ENCODE measurements at regions not wholly inside any gene's neighbourhood (a gene's known extent, or its start where the extent isn't known, plus 50 kb on each side); places are given as distances from the start of the nearest gene placed in this dataset.

GRCh38 chr9:26535151-26535550 is 357.5 kb downstream of the CAAP1 start:
- H3K27me3 ChIP-seq (ENCODE audit: control insufficient read depth, insufficient read depth, low read length), result no peaks in the 10 kb centered on the region
- no peak for DNase-seq (ENCODE audit: low read depth)

GRCh38 chr9:26530841-26531240 is 361.8 kb downstream of the CAAP1 start:
- no peak for DNase-seq (ENCODE audit: low read depth)
- no peaks in the 10 kb centered on the region for H3K27me3 ChIP-seq (ENCODE audit: control insufficient read depth, insufficient read depth, low read length)
- TF ChIP-seq, protein P1, sequence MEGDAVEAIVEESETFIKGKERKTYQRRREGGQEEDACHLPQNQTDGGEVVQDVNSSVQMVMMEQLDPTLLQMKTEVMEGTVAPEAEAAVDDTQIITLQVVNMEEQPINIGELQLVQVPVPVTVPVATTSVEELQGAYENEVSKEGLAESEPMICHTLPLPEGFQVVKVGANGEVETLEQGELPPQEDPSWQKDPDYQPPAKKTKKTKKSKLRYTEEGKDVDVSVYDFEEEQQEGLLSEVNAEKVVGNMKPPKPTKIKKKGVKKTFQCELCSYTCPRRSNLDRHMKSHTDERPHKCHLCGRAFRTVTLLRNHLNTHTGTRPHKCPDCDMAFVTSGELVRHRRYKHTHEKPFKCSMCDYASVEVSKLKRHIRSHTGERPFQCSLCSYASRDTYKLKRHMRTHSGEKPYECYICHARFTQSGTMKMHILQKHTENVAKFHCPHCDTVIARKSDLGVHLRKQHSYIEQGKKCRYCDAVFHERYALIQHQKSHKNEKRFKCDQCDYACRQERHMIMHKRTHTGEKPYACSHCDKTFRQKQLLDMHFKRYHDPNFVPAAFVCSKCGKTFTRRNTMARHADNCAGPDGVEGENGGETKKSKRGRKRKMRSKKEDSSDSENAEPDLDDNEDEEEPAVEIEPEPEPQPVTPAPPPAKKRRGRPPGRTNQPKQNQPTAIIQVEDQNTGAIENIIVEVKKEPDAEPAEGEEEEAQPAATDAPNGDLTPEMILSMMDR (IDR thresholded peaks at IDR 0.05; ENCODE audit: insufficient read depth, low read length, poor library complexity, severe bottlenecking), result no peak
- no peak overlapping the region for H3K4me3 ChIP-seq (ENCODE audit: low read depth, low read length)
- H3K36me3 ChIP-seq (ENCODE audit: control insufficient read depth, insufficient read depth, low read length), result no peaks in the 10 kb centered on the region

More at GRCh38 chr9:26535151-26535550, 357.5 kb downstream of the CAAP1 start:
- no peaks in the 10 kb centered on the region for H3K36me3 ChIP-seq (ENCODE audit: control insufficient read depth, insufficient read depth, low read length)
- TF ChIP-seq, protein P1 (IDR thresholded peaks at IDR 0.05; ENCODE audit: insufficient read depth, low read length, poor library complexity, severe bottlenecking), result no peak
- no peak overlapping the region for H3K4me3 ChIP-seq (ENCODE audit: low read depth, low read length)

DNA sequence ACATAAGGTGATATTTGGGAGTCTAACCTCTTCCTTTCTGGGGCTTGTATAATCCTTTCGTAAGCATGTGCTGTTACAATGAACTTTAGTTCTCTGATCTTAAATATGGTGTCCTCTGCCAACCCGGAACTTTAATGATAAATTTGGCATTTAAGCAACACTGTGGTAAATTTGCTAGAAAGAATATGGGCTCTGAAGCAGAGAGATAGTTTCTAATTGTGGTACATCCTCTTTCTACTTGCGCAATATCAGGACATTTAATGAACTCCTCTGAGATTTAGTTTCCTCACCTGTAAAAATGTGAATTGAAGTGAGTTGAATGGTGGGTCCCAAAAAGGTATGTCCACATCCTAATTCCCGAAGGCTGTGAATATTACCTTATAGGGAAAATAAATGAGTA is 364.7 kb downstream of the CAAP1 start:
- no peak overlapping the region for H3K4me3 ChIP-seq (ENCODE audit: low read depth, low read length)
- TF ChIP-seq, protein P1 (IDR thresholded peaks at IDR 0.05; ENCODE audit: insufficient read depth, low read length, poor library complexity, severe bottlenecking), result no peak
- H3K36me3 ChIP-seq (ENCODE audit: control insufficient read depth, insufficient read depth, low read length), result no peaks in the 10 kb centered on the region
- H3K27me3 ChIP-seq (ENCODE audit: control insufficient read depth, insufficient read depth, low read length), result no peaks in the 10 kb centered on the region
- DNase-seq (ENCODE audit: low read depth), result no peak

DNA sequence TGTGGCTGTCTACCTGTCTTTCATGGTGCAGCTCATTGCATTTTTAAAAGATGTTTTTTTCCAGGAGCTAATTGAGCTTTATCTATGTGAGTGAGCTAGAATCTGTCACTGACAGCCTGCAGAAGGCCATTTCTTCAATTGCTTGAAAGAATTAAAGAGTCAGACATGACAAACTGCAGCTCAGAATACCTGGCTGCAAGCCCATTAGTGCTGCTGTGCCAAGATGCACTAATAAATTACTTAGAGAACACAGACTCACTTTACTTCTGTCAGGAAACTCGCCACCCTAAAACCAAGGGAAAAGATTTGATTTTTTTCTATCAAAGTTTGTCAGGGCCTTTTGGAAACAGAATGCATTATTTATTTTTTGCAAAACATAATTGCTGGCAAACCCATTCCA is 368.3 kb downstream of the CAAP1 start:
- no peak for DNase-seq (ENCODE audit: low read depth)
- H3K36me3 ChIP-seq (ENCODE audit: control insufficient read depth, insufficient read depth, low read length), result no peaks in the 10 kb centered on the region
- no peaks in the 10 kb centered on the region for H3K27me3 ChIP-seq (ENCODE audit: control insufficient read depth, insufficient read depth, low read length)
- TF ChIP-seq, protein P1 (IDR thresholded peaks at IDR 0.05; ENCODE audit: insufficient read depth, low read length, poor library complexity, severe bottlenecking), result no peak
- no peak overlapping the region for H3K4me3 ChIP-seq (ENCODE audit: low read depth, low read length)

DNA sequence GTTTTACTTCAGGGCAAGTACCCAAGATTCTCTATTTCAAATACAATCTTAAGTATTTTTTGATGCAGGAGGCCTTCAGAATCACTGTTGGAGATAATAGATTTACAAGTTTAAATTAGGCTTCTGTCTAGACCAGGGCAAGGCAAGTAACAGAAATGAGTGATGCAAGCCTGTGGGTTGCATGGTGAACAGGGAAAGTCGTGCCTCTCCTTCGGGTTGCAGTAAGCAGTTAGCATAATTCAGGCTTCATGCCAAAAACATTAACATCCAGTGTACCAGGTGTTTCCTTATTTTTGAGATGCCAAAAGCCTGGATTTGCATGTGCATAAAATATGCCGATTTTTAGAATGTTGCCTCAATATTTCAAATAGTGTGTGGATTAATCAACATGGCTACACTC is 369.0 kb downstream of the CAAP1 start:
- Histone ChIP-seq H3K27me3 (ENCODE audit: control insufficient read depth, insufficient read depth, low read length) (no peaks in the 10 kb centered on the region), H3K4me3 (ENCODE audit: low read depth, low read length) (no peak overlapping the region), H3K36me3 (ENCODE audit: control insufficient read depth, insufficient read depth, low read length) (no peaks in the 10 kb centered on the region)
- no peak for DNase-seq (ENCODE audit: low read depth)
- TF ChIP-seq, protein P1 (IDR thresholded peaks at IDR 0.05; ENCODE audit: insufficient read depth, low read length, poor library complexity, severe bottlenecking), result no peak

GRCh38 chr9:26520141-26520540 is 372.5 kb downstream of the CAAP1 start:
- TF ChIP-seq, protein P1 (IDR thresholded peaks at IDR 0.05; ENCODE audit: insufficient read depth, low read length, poor library complexity, severe bottlenecking), result no peak
- Histone ChIP-seq H3K4me3 (ENCODE audit: low read depth, low read length) (no peak overlapping the region), H3K36me3 (ENCODE audit: control insufficient read depth, insufficient read depth, low read length) (no peaks in the 10 kb centered on the region), H3K27me3 (ENCODE audit: control insufficient read depth, insufficient read depth, low read length) (no peaks in the 10 kb centered on the region)
- no peak for DNase-seq (ENCODE audit: low read depth)

All from kidney epithelial cell (primary cell).